T-helper 2 cell treated with Interferon-gamma antibody and Interleukin-4, amounts not matched to agents 5 μg/mL and 100 μg/mL, for 36 hours (primary cell): ENCODE measurements at regions not wholly inside any gene's neighbourhood (a gene's known extent, or its start where the extent isn't known, plus 50 kb on each side); places are given as distances from the start of the nearest gene placed in this dataset.
"Not testable (repeated sequence)": the region's sequence is repeated elsewhere in the genome, so short reads cannot be mapped to it uniquely, and the experiment has no call there.

Source experiments
- DNase-seq: peaks from one replicate; pipeline ENCODE4 v3.0.0; 2021; ENCODE audit warnings: low spot score
- H3K27ac Mint-ChIP-seq: one replicate; pipeline ENCODE4 v1.8.0; 2021; ENCODE audit warnings: mild to moderate bottlenecking, mixed read lengths
- H3K27me3 Mint-ChIP-seq: one replicate; pipeline ENCODE4 v1.8.0; 2021; ENCODE audit warnings: low read depth, mixed read lengths
- H3K36me3 Mint-ChIP-seq: one replicate; pipeline ENCODE4 v1.8.0; 2021; ENCODE audit warnings: low read depth, mixed read lengths
- H3K4me1 Mint-ChIP-seq: one replicate; pipeline ENCODE4 v1.8.0; 2021; ENCODE audit warnings: low read depth, mixed read lengths
- H3K4me3 Mint-ChIP-seq: one replicate; pipeline ENCODE4 v1.8.0; 2022; ENCODE audit warnings: mild to moderate bottlenecking, moderate library complexity, mixed read lengths
- H3K9me3 Mint-ChIP-seq: one replicate; pipeline ENCODE4 v1.8.0; 2021; ENCODE audit warnings: mixed read lengths

DNA sequence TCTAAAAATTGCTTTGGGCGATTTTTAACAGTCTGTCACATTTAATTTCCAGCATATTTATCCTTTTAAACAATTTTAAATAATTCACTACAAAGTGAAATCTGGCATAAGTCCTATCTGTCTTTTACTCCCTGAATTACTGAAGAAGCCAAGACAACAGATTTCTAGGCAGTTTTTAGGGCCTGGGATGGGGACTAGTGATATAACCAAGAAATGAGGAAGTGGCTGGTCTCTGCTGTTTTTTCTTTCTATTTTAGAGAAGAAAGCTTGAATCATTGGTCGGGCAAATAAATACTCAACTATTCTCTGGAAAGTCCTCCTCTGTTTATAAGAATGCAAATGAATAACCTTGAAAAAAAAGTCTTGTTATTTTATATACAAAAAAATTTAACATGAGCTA lies 79.7 kb upstream of the SSBP2 start:
- no peak for DNase-seq
- Mint-ChIP-seq H3K4me1 (no peaks in the 10 kb centered on the region), H3K4me3 (no peak overlapping the region), H3K9me3 (no peaks in the 10 kb centered on the region), H3K27ac (no peak overlapping the region), H3K27me3 (peaks cover 2% of the 10 kb centered on the region), H3K36me3 (no peaks in the 10 kb centered on the region)

DNA sequence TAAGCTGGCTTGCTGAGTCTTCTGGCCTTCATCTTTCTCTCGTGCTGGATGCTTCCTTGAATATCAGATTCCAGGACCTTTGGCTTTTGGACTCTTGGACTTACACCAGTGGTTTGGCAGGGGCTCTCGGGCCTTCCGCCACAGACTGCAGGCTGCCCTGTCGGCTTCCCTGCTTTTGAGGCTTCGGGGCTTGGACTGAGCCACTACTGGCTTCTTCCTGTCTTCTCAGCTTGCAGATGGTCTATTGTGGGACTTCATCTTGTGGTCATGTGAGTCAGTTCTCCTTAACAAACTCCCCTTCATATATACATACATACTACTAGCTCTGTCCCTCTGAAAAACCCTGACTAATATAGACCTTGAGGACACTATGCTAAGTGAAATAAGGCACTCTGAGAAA lies 78.3 kb upstream of the SSBP2 start:
- Mint-ChIP-seq H3K4me1 (peaks cover 2% of the 10 kb centered on the region), H3K27ac (no peak overlapping the region), H3K4me3 (no peak overlapping the region), H3K9me3 (no peaks in the 10 kb centered on the region), H3K27me3 (peaks cover 2% of the 10 kb centered on the region), H3K36me3 (no peaks in the 10 kb centered on the region)
- no peak for DNase-seq

DNA sequence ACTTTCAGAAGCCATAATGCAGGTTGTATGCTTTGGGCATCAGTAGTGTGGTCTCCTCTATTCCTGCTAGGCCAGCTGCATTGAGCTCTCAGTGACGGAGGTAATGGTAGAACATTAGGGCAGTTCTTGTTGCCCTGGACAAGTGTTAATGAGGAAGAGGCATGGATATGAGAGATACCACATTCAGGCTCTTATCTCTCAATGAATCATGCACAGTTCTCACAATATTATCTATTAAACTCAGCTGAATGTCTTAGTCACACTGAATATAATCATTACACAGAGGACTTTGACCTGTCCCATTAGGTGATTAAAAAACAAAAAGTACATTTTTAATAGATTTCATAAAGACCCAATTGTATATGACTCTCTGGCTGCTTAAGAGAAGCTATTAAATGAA lies 76.6 kb upstream of the SSBP2 start:
- Mint-ChIP-seq H3K27me3 (no peaks in the 10 kb centered on the region), H3K36me3 (no peaks in the 10 kb centered on the region), H3K4me3 (no peak overlapping the region), H3K9me3 (no peaks in the 10 kb centered on the region), H3K4me1 (peaks cover 2% of the 10 kb centered on the region), H3K27ac (no peak overlapping the region)
- DNase-seq, result no peak

DNA sequence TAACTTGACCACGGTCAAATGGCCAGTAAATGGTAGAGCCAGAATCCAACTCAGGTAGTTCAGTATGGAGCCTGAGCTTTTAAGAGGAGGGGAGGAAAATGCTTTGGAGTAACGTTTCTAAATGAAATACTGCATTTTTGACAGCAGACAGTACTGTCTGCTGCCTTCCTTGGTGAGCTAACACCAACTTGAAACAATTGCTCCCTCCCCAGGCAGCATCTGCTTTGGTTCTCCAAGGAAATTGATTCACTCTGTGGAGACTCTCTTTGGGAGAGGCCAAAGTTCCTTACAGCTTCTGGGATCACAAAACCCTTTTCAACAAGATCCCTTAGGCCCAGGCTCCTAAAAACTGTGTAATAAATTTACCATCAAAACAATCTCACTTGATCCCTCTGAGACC lies 75.2 kb upstream of the SSBP2 start:
- Mint-ChIP-seq H3K4me1 (peaks cover 3% of the 10 kb centered on the region), H3K4me3 (no peak overlapping the region), H3K27me3 (no peaks in the 10 kb centered on the region), H3K9me3 (no peaks in the 10 kb centered on the region), H3K36me3 (no peaks in the 10 kb centered on the region), H3K27ac (no peak overlapping the region)
- no peak for DNase-seq

DNA sequence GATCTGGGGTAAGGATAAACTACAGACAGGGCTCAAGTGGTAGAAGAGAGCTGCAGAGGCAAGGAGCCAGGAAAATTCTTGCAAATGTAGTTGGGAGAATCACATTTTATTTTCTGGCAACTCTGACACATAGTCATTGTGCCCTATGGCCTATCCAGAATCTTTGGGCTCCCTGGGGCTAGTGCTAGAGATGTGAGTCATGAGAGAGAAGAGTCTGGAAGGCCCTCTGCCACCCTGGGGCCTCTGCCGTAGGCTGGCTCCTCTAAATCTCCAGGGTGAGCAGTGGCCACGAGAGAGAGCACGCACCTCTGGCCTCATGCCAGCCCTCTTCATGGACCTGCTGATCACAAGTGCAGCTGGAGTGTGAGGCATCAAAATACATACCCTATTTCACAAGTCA lies 74.3 kb upstream of the SSBP2 start:
- H3K4me1 Mint-ChIP-seq, result peaks cover 5% of the 10 kb centered on the region
- DNase-seq, result no peak
- no peak overlapping the region for H3K27ac Mint-ChIP-seq
- H3K36me3 Mint-ChIP-seq, result no peaks in the 10 kb centered on the region
- H3K27me3 Mint-ChIP-seq, result no peaks in the 10 kb centered on the region
- H3K4me3 Mint-ChIP-seq, result no peak overlapping the region
- H3K9me3 Mint-ChIP-seq, result no peaks in the 10 kb centered on the region

DNA sequence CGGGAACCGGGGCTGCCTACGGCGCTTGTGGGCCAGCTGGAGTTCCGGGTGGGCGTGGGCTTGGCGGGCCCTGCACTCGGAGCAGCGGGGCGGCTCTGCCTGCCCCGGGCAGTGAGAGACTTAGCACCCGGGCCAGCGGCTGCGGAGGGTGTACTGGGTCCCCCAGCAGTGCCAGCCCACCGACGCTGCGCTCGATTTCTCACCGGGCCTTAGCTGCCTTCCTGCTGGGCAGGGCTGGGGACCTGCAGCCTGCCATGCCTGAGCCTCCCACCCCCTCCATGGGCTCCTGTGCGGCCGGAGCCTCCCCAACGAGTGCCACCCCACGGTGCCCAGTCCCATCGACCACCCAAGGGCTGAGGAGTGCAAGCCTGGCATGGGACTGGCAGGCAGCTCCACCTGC lies 72.8 kb upstream of the SSBP2 start:
- H3K36me3 Mint-ChIP-seq, H3K27me3 Mint-ChIP-seq, H3K4me3 Mint-ChIP-seq, H3K9me3 Mint-ChIP-seq, DNase-seq, H3K27ac Mint-ChIP-seq: not testable (repeated sequence)
- H3K4me1 Mint-ChIP-seq, result peaks cover 13% of the 10 kb centered on the region

DNA sequence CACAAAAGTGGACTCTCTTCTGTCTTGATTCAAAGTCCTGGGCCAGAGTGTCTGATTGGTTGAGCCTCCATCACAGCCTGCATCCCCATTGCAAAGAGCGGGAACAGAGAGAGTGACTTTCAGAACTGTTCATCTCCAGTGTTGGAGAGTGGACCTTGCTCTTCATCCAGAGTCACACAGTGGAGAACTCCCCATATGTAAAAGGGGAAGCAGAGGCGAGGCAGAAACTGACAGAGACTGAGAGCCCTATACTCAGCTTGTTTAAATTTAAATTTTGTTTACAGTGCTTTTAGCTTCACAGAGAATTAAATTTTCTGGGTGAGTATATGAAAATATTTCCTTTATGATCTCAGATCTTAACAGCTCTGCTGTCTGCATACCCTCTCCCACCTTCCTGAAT lies 70.0 kb upstream of the SSBP2 start:
- no peak overlapping the region for H3K27ac Mint-ChIP-seq
- H3K27me3 Mint-ChIP-seq, result peaks cover 1% of the 10 kb centered on the region
- no peak overlapping the region for H3K4me3 Mint-ChIP-seq
- peaks cover 7% of the 10 kb centered on the region for H3K9me3 Mint-ChIP-seq
- no peak for DNase-seq
- H3K4me1 Mint-ChIP-seq, result peaks cover 28% of the 10 kb centered on the region
- no peaks in the 10 kb centered on the region for H3K36me3 Mint-ChIP-seq

DNA sequence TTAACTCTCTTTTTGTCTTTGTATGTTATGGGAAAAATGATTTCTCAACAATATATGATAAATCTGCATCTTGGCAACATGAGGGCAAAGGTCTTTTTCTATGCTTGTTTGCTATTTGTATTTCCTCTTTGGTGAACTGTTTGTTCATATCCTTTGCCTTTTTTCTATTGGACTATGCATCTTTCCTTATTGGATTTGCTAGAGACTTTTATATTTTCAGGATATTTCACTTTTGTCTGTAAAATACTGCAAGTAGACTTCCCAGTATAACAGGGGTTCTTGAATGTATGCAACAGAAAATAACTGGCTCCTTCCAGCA lies 69.4 kb upstream of the SSBP2 start:
- Mint-ChIP-seq H3K9me3 (peaks cover 7% of the 10 kb centered on the region), H3K4me3 (no peak overlapping the region), H3K27me3 (peaks cover 1% of the 10 kb centered on the region), H3K36me3 (no peaks in the 10 kb centered on the region), H3K4me1 (peaks cover 28% of the 10 kb centered on the region), H3K27ac (no peak overlapping the region)
- DNase-seq, result no peak

DNA sequence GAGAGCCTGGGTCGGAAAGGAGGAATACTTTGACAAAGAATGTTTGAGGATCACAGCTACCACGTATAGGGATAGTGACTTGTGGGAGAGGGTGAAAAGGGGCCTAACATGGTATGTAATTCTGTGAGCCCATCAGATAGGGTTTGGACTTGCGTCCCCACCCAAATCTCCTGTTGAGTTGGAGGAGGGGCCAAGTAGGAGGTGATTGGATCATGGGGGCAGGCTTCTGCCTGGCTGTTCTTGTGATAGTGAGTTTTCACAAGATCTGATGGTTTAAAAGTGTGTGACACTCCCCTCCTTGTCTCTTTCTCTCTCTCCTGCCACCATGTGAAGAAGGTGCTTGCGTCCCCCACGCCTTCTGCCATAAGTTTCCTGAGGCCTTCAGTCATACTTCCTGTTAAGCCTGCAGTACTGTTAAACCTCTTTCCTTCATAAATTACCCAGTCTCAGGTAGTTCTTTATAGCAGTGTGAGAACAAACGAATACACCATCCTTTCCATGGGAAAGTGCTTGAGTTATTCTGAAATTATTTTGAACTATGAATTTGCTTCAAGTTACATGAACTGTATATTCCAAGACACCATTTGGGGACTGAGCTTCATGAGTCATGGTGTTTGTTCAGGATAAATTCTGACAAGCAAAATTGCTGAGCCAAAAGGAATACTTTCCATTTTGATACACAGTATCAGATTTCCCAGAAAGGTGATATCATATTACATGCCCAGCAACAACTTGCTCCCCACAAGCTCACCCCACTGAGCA lies 68.8 kb upstream of the SSBP2 start:
- peak overlapping the region; percentile 42 for H3K27ac Mint-ChIP-seq
- no peak for DNase-seq
- H3K4me3 Mint-ChIP-seq, result no peak overlapping the region
- H3K27me3 Mint-ChIP-seq, result peaks cover 1% of the 10 kb centered on the region
- H3K4me1 Mint-ChIP-seq, result peaks cover 28% of the 10 kb centered on the region
- peaks cover 7% of the 10 kb centered on the region for H3K9me3 Mint-ChIP-seq
- no peaks in the 10 kb centered on the region for H3K36me3 Mint-ChIP-seq

DNA sequence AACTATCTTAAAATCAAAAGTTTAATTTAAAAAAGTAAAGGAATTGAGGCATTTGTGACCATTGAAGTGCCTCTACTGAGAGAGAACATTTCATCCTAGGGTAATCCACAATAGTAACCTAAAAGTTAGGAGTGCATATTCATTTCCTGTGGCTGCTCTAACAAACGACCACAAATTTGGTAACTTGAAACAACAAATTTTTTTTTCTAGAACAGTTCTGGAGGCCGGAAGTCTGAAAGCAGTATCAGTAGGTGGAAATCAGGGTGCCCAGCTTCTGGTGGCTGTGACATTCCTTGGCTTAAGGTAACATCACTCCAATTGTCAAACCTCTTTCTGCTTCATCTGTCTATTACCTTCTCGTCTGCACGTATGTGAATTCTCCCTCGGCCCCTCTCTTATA lies 67.1 kb upstream of the SSBP2 start:
- H3K27ac Mint-ChIP-seq, result peak overlapping the region; percentile 46
- peaks cover 27% of the 10 kb centered on the region for H3K4me1 Mint-ChIP-seq
- H3K27me3 Mint-ChIP-seq, result peaks cover 14% of the 10 kb centered on the region
- H3K4me3 Mint-ChIP-seq, result no peak overlapping the region
- peaks cover 7% of the 10 kb centered on the region for H3K9me3 Mint-ChIP-seq
- H3K36me3 Mint-ChIP-seq, result no peaks in the 10 kb centered on the region
- no peak for DNase-seq

DNA sequence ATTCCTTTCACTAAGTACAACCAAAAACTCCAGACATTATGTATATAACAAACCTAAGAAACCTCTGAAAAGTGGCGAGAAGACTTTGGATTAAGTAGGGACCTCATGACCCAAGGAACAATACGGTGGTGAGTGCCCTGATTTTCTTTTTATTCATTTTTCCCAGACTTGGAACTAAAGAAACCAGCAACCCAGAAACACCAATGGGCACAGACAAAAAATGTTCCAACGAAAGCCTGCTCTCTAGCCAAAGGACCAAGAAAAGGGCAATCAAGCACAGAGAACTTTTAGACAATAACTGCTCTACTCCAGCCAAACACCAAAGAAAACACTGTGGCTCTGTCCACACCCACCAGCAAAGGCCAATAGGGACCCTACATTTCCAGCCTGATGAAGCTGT lies 66.2 kb upstream of the SSBP2 start:
- no peak overlapping the region for H3K27ac Mint-ChIP-seq

DNA sequence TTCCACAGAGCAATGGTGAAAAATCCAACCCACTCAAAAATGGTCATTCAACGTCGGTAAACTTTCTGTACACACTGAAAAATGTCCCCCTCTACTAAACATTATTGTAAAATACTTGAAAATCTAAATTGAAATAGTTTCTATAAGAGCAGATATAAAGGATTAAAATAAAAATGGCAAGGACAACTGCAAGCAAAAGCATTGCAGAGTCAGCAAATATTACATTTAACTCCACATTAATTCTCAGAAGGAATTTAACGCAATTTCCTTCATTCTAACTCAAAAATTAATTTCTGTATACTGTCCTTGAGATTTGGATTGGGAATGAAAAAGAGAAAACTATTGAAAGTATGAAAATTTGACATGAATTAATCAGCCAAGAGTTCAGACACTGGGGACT lies 64.4 kb upstream of the SSBP2 start:
- Mint-ChIP-seq H3K4me3 (no peak overlapping the region), H3K9me3 (peaks cover 7% of the 10 kb centered on the region), H3K27ac (no peak overlapping the region), H3K27me3 (peaks cover 14% of the 10 kb centered on the region), H3K36me3 (no peaks in the 10 kb centered on the region), H3K4me1 (peaks cover 24% of the 10 kb centered on the region)
- no peak for DNase-seq

More for the DNA sequence above, 66.2 kb upstream of the SSBP2 start:
- Mint-ChIP-seq H3K4me3 (no peak overlapping the region), H3K27me3 (peaks cover 14% of the 10 kb centered on the region), H3K36me3 (no peaks in the 10 kb centered on the region), H3K4me1 (peaks cover 27% of the 10 kb centered on the region), H3K9me3 (peaks cover 7% of the 10 kb centered on the region)
- no peak for DNase-seq

DNA sequence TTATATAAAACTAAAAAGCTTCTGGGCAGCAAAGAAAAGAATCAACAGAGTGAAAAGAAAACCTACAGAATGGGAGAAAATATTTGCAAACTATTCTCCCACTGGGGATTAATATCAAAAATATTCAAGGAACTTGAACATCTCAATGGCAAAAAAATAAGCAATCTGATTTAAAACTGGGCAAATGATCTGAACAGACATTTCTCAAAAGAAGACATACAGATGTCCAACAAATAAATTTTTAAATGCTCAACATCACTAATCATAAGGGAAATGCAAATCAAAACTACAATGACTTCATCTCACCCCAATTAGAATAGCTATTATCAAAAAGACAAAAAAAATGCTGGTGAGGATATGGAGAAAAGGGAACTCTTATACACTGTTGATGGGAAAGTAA lies 57.2 kb upstream of the SSBP2 start:
- peaks cover 29% of the 10 kb centered on the region for H3K9me3 Mint-ChIP-seq
- H3K4me3 Mint-ChIP-seq, result no peak overlapping the region
- no peak for DNase-seq
- H3K4me1 Mint-ChIP-seq, result peaks cover 12% of the 10 kb centered on the region
- H3K27me3 Mint-ChIP-seq, result peaks cover 16% of the 10 kb centered on the region
- H3K36me3 Mint-ChIP-seq, result no peaks in the 10 kb centered on the region
- H3K27ac Mint-ChIP-seq, result no peak overlapping the region

DNA sequence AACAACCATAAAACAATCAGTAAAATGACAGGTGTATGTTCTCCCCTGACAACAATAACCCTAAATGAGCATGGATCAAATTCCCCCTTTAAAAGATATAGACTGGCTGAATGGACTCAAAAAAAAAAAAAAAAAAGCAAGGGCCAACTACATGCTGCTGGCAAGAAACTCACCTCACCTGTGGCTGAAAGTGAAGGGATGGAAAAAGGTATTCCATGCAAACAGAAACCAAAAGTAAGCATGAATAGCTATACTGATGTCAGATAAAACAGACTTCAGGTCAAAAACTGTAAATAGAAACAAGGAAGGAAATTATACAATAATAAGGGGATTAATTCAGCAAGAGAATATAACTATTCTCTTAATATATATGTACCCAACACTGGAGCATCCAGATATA lies 54.2 kb upstream of the SSBP2 start:
- Mint-ChIP-seq H3K4me3 (no peak overlapping the region), H3K4me1 (peaks cover 12% of the 10 kb centered on the region)
- no peak for DNase-seq

DNA sequence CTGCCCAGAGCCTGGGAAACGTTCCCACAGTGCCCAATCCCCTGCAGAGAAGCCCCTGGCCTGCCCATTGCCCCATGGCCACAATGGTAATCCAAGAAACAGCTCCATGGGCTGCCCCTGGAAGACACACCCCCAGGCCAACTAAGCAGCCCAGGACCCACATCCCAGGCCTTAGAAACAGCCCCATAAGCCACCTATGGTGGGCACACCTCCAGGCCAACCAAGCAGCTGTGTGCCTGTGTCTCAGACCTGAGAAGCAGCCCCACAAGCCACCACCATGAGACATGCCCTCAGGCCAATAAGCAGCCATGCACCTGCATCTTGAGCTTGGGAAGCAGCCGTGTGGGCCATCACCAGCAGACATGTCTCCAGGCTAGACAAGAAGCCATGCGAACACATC lies 52.9 kb upstream of the SSBP2 start:
- Mint-ChIP-seq H3K4me3 (no peak overlapping the region), H3K27me3 (peaks cover 19% of the 10 kb centered on the region)
- DNase-seq, result no peak

More for the DNA sequence above, 54.2 kb upstream of the SSBP2 start:
- Mint-ChIP-seq H3K9me3 (peaks cover 29% of the 10 kb centered on the region), H3K27ac (no peak overlapping the region), H3K27me3 (peaks cover 15% of the 10 kb centered on the region), H3K36me3 (no peaks in the 10 kb centered on the region)

More for the DNA sequence above, 52.9 kb upstream of the SSBP2 start:
- H3K4me1 Mint-ChIP-seq, result peaks cover 12% of the 10 kb centered on the region
- H3K9me3 Mint-ChIP-seq, result peaks cover 28% of the 10 kb centered on the region
- no peaks in the 10 kb centered on the region for H3K36me3 Mint-ChIP-seq
- no peak overlapping the region for H3K27ac Mint-ChIP-seq
